K562 (cell line): ENCODE measurements at regions not wholly inside any gene's neighbourhood (a gene's known extent, or its start where the extent isn't known, plus 50 kb on each side); places are given as distances from the start of the nearest gene placed in this dataset.

Experiments
- ASH1L ChIP-seq: fragments of 450-650 bp; IDR thresholded peaks from 2 replicates; pipeline ENCODE4 v1.6.1; 2018; ENCODE audit warnings: borderline replicate concordance, mild to moderate bottlenecking, low read depth; ENCODE audit not compliant: partially characterized antibody
- BDP1 ChIP-seq: IDR thresholded peaks from 3 replicates; pipeline ENCODE4 v1.6.1; 2011; ENCODE audit not compliant: insufficient read length, insufficient read depth
- BMI1 ChIP-seq: fragments of 150-350 bp; IDR thresholded peaks from 2 replicates; pipeline ENCODE4 v1.6.1; 2014; ENCODE audit warnings: low read length
- EZH2 ChIP-seq: IDR thresholded peaks from 2 replicates; pipeline ENCODE4 v1.6.1; 2012; ENCODE audit warnings: low read depth, mild to moderate bottlenecking, inconsistent platforms, low read length, borderline replicate concordance
- JUNB ChIP-seq: fragments of 450-650 bp; formaldehyde crosslinking; conservative IDR thresholded peaks from 2 replicates; pipeline ENCODE4 v1.4.0; 2020; ENCODE audit warnings: mild to moderate bottlenecking
- KAT2B ChIP-seq: IDR thresholded peaks from one replicate; pipeline ENCODE4 v1.6.1; 2012; ENCODE audit warnings: low read depth, mild to moderate bottlenecking, control low read depth, inconsistent platforms, low read length, moderate library complexity
- MIER1 ChIP-seq: fragments of 450-650 bp; IDR thresholded peaks from 2 replicates; pipeline ENCODE4 v1.6.1; 2016; ENCODE audit warnings: antibody characterized with exemption, mild to moderate bottlenecking, low read depth
- NCOA6 ChIP-seq: fragments of 450-650 bp; IDR thresholded peaks from 2 replicates; pipeline ENCODE4 v1.6.1; 2017; ENCODE audit warnings: mild to moderate bottlenecking
- NFRKB ChIP-seq: fragments of 450-650 bp; IDR thresholded peaks from 2 replicates; pipeline ENCODE4 v1.6.1; 2016; ENCODE audit warnings: low read depth
- SIN3A ChIP-seq, 2 experiments: fragments of 150-350 bp in 1 of 2; IDR thresholded peaks; 2 replicates each; pipeline ENCODE4 v1.6.1; 2011 to 2016; ENCODE audit warnings: borderline replicate concordance in 2 of 2, low read depth in 2 of 2, low read length in 2 of 2, mild to moderate bottlenecking in 2 of 2, moderate library complexity in 2 of 2; ENCODE audit not compliant: control insufficient read depth in 1 of 2
- YY1 ChIP-seq, 3 experiments: IDR thresholded peaks; 2 replicates each; pipeline ENCODE4 v1.6.1; 2011; ENCODE audit warnings: low read length in 2 of 3, mild to moderate bottlenecking in 2 of 3, moderate library complexity in 2 of 3, borderline replicate concordance in 1 of 3, control low read depth in 1 of 3, low read depth in 1 of 3; ENCODE audit not compliant: insufficient read depth in 3 of 3, insufficient replicate concordance in 2 of 3, control insufficient read depth in 1 of 3, insufficient read length in 1 of 3; ENCODE audit errors: extremely low read depth in 1 of 3
- TF ChIP-seq, protein P1 (sequence below): sonication (generic); formaldehyde crosslinking; IDR thresholded peaks from 2 replicates; pipeline ENCODE4 v1.8.1; 2023; ENCODE audit warnings: mild to moderate bottlenecking, missing genetic modification reagents
- TF ChIP-seq, protein P2 (sequence below), 3 experiments: IDR thresholded peaks in 2 of 3; conservative IDR thresholded peaks in 1 of 3; 2 replicates each; pipeline ENCODE4 v1.5.1; 2011 to 2012; ENCODE audit warnings: low read length in 3 of 3, mild to moderate bottlenecking in 3 of 3, control low read depth in 2 of 3, improper control_type of control experiment in 1 of 3, inconsistent platforms in 1 of 3, low read depth in 1 of 3, mixed read lengths in 1 of 3, moderate library complexity in 1 of 3; ENCODE audit not compliant: insufficient read depth in 2 of 3
- TF ChIP-seq, protein P3 (sequence below): fragments of 250-450 bp; sonication (Bioruptor Pico); IDR thresholded peaks from 2 replicates; pipeline ENCODE4 v1.6.1; 2021; ENCODE audit warnings: mild to moderate bottlenecking

DNA sequence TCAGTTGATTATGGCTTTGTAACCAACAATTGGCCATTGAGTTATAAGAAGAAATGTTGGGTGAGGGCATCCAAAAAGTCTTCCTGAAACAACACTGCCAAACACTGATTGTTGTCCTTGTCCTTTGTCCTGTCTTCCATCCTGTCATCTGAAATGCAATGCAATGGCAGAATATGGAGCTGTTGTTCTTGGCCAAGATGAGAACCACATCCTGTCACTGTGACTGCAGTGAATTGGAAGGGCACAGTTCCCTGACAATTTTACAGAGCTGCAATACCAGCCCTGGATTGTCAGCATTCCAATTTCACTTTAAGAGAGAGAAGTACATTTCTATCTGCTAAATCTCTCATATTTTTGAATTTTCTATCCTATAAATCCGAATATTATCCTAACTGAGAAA, 613.3 kb downstream of the FLRT2 start:
- TF ChIP-seq NCOA6 (no peak), JUNB (no peak), NFRKB (no peak), SIN3A (IDR thresholded peaks at IDR 0.05; ENCODE audit: borderline replicate concordance in 2 of 2, control insufficient read depth in 1 of 2, low read depth in 2 of 2, low read length in 2 of 2) (no peak), ASH1L (no peak), BMI1 (no peak), MIER1 (no peak), KAT2B (no peak), BDP1 (no peak), EZH2 (no peak), YY1 (IDR thresholded peaks at IDR 0.05; ENCODE audit: borderline replicate concordance in 1 of 3, control insufficient read depth in 1 of 3, extremely low read depth in 1 of 3, insufficient read depth in 3 of 3, insufficient read length in 1 of 3, insufficient replicate concordance in 2 of 3, low read depth in 1 of 3, low read length in 2 of 3) (no peak)
- TF ChIP-seq, protein P1, sequence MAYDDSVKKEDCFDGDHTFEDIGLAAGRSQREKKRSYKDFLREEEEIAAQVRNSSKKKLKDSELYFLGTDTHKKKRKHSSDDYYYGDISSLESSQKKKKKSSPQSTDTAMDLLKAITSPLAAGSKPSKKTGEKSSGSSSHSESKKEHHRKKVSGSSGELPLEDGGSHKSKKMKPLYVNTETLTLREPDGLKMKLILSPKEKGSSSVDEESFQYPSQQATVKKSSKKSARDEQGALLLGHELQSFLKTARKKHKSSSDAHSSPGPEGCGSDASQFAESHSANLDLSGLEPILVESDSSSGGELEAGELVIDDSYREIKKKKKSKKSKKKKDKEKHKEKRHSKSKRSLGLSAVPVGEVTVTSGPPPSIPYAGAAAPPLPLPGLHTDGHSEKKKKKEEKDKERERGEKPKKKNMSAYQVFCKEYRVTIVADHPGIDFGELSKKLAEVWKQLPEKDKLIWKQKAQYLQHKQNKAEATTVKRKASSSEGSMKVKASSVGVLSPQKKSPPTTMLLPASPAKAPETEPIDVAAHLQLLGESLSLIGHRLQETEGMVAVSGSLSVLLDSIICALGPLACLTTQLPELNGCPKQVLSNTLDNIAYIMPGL: no peak
- TF ChIP-seq, protein P2, sequence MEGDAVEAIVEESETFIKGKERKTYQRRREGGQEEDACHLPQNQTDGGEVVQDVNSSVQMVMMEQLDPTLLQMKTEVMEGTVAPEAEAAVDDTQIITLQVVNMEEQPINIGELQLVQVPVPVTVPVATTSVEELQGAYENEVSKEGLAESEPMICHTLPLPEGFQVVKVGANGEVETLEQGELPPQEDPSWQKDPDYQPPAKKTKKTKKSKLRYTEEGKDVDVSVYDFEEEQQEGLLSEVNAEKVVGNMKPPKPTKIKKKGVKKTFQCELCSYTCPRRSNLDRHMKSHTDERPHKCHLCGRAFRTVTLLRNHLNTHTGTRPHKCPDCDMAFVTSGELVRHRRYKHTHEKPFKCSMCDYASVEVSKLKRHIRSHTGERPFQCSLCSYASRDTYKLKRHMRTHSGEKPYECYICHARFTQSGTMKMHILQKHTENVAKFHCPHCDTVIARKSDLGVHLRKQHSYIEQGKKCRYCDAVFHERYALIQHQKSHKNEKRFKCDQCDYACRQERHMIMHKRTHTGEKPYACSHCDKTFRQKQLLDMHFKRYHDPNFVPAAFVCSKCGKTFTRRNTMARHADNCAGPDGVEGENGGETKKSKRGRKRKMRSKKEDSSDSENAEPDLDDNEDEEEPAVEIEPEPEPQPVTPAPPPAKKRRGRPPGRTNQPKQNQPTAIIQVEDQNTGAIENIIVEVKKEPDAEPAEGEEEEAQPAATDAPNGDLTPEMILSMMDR (IDR thresholded peaks at IDR 0.05 in 2 of 3, conservative IDR thresholded peaks at IDR 0.05 in 1 of 3; ENCODE audit: insufficient read depth in 2 of 3, low read depth in 1 of 3, low read length in 3 of 3): no peak
- TF ChIP-seq, protein P3, sequence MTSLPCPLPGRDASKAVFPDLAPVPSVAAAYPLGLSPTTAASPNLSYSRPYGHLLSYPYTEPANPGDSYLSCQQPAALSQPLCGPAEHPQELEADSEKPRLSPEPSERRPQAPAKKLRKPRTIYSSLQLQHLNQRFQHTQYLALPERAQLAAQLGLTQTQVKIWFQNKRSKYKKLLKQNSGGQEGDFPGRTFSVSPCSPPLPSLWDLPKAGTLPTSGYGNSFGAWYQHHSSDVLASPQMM (CRISPR knock-in tag): no peak
